ENCODE measurements at regions not wholly inside any gene's neighbourhood (a gene's known extent, or its start where the extent isn't known, plus 50 kb on each side); places are given as distances from the start of the nearest gene placed in this dataset.
"Not testable (repeated sequence)": the region's sequence is repeated elsewhere in the genome, so short reads cannot be mapped to it uniquely, and the experiment has no call there.

DNA sequence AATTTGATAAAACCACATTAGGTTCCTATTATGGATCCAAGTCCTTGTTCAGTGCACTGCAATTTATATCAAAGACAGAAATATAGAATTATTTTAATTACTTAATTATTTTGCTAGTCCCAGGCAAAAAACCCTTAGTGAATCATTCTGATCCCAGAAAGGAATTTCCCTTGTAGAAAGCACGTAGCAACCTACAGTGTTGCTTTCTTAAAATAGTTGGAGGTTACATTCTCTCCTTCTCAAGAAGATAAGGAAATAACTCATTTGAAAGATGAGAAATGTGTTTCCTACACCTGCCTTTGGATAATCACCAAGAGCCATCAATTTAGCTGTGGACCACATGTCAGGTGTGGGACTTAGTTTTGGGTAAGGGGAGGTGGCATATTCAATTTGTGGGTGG, 434.9 kb downstream of the SHISA9 start (continued):
- TF ChIP-seq, protein P1, sequence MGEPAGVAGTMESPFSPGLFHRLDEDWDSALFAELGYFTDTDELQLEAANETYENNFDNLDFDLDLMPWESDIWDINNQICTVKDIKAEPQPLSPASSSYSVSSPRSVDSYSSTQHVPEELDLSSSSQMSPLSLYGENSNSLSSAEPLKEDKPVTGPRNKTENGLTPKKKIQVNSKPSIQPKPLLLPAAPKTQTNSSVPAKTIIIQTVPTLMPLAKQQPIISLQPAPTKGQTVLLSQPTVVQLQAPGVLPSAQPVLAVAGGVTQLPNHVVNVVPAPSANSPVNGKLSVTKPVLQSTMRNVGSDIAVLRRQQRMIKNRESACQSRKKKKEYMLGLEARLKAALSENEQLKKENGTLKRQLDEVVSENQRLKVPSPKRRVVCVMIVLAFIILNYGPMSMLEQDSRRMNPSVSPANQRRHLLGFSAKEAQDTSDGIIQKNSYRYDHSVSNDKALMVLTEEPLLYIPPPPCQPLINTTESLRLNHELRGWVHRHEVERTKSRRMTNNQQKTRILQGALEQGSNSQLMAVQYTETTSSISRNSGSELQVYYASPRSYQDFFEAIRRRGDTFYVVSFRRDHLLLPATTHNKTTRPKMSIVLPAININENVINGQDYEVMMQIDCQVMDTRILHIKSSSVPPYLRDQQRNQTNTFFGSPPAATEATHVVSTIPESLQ (CRISPR knock-in tag; IDR thresholded peaks at IDR 0.05), result no peak
- TF ChIP-seq POLR2G (IDR thresholded peaks at IDR 0.05; ENCODE audit: low read depth, low read length), result no peak
- TF ChIP-seq, protein P2, sequence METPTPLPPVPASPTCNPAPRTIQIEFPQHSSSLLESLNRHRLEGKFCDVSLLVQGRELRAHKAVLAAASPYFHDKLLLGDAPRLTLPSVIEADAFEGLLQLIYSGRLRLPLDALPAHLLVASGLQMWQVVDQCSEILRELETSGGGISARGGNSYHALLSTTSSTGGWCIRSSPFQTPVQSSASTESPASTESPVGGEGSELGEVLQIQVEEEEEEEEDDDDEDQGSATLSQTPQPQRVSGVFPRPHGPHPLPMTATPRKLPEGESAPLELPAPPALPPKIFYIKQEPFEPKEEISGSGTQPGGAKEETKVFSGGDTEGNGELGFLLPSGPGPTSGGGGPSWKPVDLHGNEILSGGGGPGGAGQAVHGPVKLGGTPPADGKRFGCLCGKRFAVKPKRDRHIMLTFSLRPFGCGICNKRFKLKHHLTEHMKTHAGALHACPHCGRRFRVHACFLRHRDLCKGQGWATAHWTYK (CRISPR knock-in tag; IDR thresholded peaks at IDR 0.05), result no peak
- TF ChIP-seq ZNF133 (CRISPR knock-in tag; IDR thresholded peaks at IDR 0.05), result no peak

DNA sequence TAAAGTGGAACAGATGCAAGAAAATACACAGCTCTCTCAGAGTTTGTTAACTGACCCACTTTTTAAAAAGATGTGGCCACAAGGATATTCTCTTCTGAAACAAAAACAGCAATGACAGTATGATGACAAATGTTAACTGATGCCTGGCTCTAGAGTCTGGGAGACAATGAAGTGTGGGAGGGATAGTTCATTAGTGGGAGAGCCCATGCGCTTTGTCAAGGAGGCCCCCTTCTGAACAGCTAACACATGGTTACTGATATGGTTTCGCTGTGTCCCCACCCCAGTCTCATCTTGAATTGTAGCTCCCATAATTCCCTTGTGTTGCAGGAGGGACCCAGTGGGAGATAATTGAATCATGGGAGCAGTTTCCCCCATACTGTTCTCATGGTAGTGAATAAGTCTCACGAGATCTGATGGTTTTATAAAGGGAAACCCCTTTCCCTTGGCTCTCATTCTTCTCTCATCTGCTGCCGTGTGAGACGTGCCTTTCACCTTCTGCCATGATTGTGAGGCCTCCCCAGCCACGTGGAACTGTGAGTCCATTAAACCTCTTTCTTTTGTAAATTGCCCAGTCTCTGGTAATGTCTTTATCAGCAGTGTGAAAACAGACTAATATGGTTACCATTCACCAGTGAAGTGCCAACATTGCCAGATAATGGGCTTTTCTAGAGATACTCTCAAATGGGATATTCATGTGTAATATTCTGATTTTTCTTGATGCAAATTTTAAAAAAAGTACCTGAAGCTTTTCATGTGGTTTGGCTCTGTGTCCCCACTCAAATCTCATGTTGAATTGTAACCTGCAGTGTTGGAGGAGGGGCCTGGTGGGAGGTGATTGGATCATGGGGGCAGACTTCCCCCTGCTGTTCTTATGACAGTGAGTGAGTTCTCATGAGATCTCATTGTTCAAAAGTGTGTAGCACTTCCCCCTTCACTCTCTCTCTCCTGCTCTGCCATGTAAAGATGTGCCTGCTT, 435.8 kb downstream of the SHISA9 start:
- in situ Hi-C loops (cut with MboI); intact Hi-C loops (cut with micrococcal nuclease); POLR2A ChIA-PET; H3K9ac ChIP-seq (ENCODE audit: insufficient read depth in 1 of 2, low read depth in 2 of 2, low read length in 2 of 2); H3K27me3 ChIP-seq (ENCODE audit: control insufficient read depth in 2 of 2, insufficient read depth in 2 of 2, low read length in 2 of 2); H2AFZ ChIP-seq (ENCODE audit: low read depth, low read length); H3K27ac ChIP-seq (ENCODE audit: extremely low read depth, low read depth, low read length); CTCF ChIA-PET (ENCODE audit: low intra/inter-chr PET ratio); H3K4me2 ChIP-seq (ENCODE audit: insufficient read depth, low read length); H4K20me1 ChIP-seq (replicated peaks; ENCODE audit: control insufficient read depth, insufficient read depth, low read length); H3K4me1 ChIP-seq (replicated peaks in 1 of 2; ENCODE audit: control insufficient read depth in 2 of 2, insufficient read depth in 2 of 2, low read length in 2 of 2); ATAC-seq; H3K36me3 ChIP-seq (ENCODE audit: control insufficient read depth, insufficient read depth, low read length); H3K9me1 ChIP-seq (ENCODE audit: control insufficient read depth, insufficient read depth, low read length); H3K4me3 ChIP-seq; DNase-seq (ENCODE audit: extremely low read depth in 1 of 4, low spot score in 3 of 4); FAIRE-seq; H3K79me2 ChIP-seq (ENCODE audit: control insufficient read depth, insufficient read depth, low read length); BruUV-seq (replicated peaks); H3K9me3 ChIP-seq (replicated peaks; ENCODE audit: control insufficient read depth, insufficient read depth, low read depth, low read length): not testable (repeated sequence)
- 0% methylated on average over 6 of the region's 6 CpGs for WGBS (ENCODE audit: insufficient coverage, low coverage, missing lambda C conversion rate)
